K562 (cell line): ENCODE measurements at regions not wholly inside any gene's neighbourhood (a gene's known extent, or its start where the extent isn't known, plus 50 kb on each side); places are given as distances from the start of the nearest gene placed in this dataset.

Experiments
- MECOM ChIP-seq: fragments of 250-450 bp; sonication (Bioruptor Pico); IDR thresholded peaks from 2 replicates; pipeline ENCODE4 v1.8.0; 2022; ENCODE audit warnings: inconsistent platforms
- MYBL2 ChIP-seq, 2 experiments: fragments of 450-650 bp in 1 of 2; sonication (generic) in 1 of 2; formaldehyde crosslinking in 1 of 2; IDR thresholded peaks; 2 replicates each; pipeline versions ENCODE4 v1.6.1 to v1.8.1; 2017 to 2022; ENCODE audit warnings: borderline replicate concordance in 1 of 2, inconsistent platforms in 1 of 2, low read depth in 1 of 2, mild to moderate bottlenecking in 1 of 2, missing genetic modification reagents in 1 of 2, moderate library complexity in 1 of 2
- RBBP5 ChIP-seq: fragments of 200-600 bp; sonication (generic); IDR thresholded peaks from 2 replicates; pipeline ENCODE4 v1.6.1; 2012; ENCODE audit warnings: borderline replicate concordance, mild to moderate bottlenecking, low read length, control low read depth, inconsistent platforms; ENCODE audit not compliant: insufficient read depth, poor library complexity, severe bottlenecking
- RBM39 ChIP-seq: fragments of 200-400 bp; formaldehyde crosslinking; optimal IDR thresholded peaks from 2 replicates; pipeline ENCODE3; 2018; ENCODE audit warnings: low read depth, low read length
- ZNF75A ChIP-seq: fragments of 450-650 bp; formaldehyde crosslinking; IDR thresholded peaks from 2 replicates; pipeline ENCODE4 v1.4.0; 2020; ENCODE audit warnings: mild to moderate bottlenecking
- TF ChIP-seq, protein P1 (sequence below), 2 experiments: fragments of 450-650 bp; IDR thresholded peaks; 2 replicates each; pipeline ENCODE4 v1.6.1; 2016; ENCODE audit warnings: mild to moderate bottlenecking in 2 of 2, borderline replicate concordance in 1 of 2, low read depth in 1 of 2, moderate library complexity in 1 of 2
- TF ChIP-seq, protein P2 (sequence below): fragments of 250-450 bp; sonication (Bioruptor Pico); IDR thresholded peaks from 2 replicates; pipeline ENCODE4 v1.8.0; 2022; ENCODE audit warnings: moderate library complexity, mild to moderate bottlenecking, inconsistent platforms
- TF ChIP-seq, protein P3 (sequence below): fragments of 450-650 bp; IDR thresholded peaks from 2 replicates; pipeline ENCODE4 v1.6.1; 2016; ENCODE audit warnings: low read depth

DNA sequence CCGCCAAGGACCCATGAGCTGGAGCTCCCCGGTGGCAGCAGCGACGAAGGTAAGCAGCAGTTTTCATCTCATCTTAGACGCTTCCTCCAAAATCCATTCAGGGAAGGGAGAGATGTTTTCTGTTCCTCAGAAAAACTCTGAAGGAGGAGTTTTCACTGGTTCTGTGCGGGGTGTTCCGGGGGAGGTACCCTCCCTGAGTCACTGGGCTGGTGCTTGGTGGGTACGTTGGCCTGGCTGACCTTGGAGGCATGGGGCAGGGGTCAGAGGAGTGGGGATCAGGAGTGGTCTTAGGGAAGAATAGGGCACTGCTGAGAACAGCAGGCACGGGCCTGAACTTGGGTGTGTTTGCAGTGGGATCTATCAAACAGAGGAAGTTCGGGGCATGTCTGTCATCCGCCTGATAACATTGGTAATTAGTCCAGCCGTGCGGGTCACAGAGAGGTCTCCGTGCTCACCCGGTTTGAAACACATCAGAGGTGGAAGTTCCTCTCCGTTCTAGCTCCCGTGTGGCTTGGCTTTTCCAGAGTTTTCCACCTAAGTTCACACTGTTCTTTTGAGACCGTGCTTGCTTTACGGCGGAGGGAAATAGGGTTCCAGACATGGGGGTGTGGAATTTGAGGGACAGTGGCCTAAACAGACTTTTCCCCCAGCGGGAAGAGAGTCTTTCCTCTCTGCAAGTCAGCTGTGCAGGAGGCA, 59.6 kb upstream of the CIBAR2 start (continued):
- TF ChIP-seq, protein P1, sequence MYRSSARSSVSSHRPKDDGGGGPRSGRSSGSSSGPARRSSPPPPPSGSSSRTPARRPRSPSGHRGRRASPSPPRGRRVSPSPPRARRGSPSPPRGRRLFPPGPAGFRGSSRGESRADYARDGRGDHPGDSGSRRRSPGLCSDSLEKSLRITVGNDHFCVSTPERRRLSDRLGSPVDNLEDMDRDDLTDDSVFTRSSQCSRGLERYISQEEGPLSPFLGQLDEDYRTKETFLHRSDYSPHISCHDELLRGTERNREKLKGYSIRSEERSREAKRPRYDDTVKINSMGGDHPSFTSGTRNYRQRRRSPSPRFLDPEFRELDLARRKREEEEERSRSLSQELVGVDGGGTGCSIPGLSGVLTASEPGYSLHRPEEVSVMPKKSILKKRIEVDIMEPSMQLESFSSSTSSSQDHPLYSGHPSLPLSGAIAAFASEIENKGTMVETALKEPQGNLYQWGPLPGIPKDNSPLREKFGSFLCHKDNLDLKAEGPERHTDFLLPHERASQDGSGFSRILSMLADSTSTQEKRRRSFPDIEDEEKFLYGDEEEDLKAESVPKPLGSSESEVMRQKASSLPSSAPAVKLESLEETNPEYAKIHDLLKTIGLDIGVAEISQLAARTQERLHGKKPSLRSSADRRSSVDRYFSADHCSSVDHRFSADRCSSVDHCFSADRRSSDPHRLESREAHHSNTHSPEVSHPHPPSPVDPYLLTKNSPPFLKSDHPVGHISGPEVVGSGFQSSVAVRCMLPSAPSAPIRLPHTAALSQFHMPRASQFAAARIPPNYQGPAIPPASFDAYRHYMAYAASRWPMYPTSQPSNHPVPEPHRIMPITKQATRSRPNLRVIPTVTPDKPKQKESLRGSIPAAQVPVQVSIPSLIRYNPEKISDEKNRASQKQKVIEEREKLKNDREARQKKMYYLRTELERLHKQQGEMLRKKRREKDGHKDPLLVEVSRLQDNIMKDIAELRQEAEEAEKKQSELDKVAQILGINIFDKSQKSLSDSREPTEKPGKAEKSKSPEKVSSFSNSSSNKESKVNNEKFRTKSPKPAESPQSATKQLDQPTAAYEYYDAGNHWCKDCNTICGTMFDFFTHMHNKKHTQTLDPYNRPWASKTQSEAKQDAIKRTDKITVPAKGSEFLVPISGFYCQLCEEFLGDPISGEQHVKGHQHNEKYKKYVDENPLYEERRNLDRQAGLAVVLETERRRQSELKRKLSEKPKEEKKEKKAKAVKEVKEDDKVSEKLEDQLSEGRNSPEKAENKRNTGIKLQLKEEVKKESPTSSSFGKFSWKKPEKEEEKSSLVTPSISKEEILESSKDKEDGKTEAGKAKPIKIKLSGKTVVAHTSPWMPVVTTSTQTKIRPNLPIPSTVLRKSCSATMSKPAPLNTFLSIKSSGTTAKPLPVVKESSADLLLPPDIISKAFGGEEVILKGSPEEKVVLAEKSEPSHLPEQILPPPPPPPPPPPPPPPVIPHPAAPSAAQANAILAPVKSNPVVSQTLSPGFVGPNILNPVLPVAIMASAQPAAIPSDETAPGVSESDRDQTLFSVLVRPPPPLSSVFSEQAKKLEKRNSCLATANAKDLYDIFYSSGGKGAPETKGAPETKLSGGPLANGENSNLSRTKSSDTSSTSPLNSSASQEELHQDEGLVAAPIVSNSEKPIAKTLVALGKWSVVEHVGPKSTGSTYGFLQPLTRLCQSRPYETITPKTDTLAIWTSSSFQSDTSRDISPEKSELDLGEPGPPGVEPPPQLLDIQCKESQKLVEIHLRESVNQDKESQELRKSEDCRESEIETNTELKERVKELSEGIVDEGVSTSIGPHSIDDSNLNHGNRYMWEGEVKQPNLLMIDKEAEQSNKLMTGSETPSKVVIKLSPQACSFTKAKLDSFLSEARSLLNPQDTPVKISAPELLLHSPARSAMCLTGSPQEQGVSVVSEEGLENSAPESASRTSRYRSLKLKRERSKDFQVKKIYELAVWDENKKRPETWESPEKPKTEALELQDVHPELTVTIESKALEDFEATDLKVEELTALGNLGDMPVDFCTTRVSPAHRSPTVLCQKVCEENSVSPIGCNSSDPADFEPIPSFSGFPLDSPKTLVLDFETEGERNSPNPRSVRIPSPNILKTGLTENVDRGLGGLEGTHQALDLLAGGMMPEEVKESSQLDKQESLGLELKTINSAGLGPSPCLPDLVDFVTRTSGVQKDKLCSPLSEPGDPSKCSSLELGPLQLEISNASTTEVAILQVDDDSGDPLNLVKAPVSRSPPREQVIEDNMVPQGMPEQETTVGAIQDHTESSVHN (IDR thresholded peaks at IDR 0.05; ENCODE audit: borderline replicate concordance in 1 of 2, low read depth in 1 of 2): 0 out of 4 replicates have a peak, but pooled peaks of 1 of the 2 experiments have one; percentile 30
- TF ChIP-seq RBBP5: peak; percentile 29
- TF ChIP-seq, protein P2, sequence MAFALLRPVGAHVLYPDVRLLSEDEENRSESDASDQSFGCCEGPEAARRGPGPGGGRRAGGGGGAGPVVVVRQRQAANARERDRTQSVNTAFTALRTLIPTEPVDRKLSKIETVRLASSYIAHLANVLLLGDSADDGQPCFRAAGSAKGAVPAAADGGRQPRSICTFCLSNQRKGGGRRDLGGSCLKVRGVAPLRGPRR: 0 out of 2 replicates have a peak, but pooled peaks have one; percentile 55
- no peak for TF ChIP-seq MYBL2 (IDR thresholded peaks at IDR 0.05; ENCODE audit: low read depth)
- TF ChIP-seq MYBL2 (CRISPR knock-in tag; IDR thresholded peaks at IDR 0.05; ENCODE audit: borderline replicate concordance): no peak
- no peak for TF ChIP-seq RBM39
- TF ChIP-seq ZNF75A (CRISPR knock-in tag): no peak
- TF ChIP-seq, protein P3, sequence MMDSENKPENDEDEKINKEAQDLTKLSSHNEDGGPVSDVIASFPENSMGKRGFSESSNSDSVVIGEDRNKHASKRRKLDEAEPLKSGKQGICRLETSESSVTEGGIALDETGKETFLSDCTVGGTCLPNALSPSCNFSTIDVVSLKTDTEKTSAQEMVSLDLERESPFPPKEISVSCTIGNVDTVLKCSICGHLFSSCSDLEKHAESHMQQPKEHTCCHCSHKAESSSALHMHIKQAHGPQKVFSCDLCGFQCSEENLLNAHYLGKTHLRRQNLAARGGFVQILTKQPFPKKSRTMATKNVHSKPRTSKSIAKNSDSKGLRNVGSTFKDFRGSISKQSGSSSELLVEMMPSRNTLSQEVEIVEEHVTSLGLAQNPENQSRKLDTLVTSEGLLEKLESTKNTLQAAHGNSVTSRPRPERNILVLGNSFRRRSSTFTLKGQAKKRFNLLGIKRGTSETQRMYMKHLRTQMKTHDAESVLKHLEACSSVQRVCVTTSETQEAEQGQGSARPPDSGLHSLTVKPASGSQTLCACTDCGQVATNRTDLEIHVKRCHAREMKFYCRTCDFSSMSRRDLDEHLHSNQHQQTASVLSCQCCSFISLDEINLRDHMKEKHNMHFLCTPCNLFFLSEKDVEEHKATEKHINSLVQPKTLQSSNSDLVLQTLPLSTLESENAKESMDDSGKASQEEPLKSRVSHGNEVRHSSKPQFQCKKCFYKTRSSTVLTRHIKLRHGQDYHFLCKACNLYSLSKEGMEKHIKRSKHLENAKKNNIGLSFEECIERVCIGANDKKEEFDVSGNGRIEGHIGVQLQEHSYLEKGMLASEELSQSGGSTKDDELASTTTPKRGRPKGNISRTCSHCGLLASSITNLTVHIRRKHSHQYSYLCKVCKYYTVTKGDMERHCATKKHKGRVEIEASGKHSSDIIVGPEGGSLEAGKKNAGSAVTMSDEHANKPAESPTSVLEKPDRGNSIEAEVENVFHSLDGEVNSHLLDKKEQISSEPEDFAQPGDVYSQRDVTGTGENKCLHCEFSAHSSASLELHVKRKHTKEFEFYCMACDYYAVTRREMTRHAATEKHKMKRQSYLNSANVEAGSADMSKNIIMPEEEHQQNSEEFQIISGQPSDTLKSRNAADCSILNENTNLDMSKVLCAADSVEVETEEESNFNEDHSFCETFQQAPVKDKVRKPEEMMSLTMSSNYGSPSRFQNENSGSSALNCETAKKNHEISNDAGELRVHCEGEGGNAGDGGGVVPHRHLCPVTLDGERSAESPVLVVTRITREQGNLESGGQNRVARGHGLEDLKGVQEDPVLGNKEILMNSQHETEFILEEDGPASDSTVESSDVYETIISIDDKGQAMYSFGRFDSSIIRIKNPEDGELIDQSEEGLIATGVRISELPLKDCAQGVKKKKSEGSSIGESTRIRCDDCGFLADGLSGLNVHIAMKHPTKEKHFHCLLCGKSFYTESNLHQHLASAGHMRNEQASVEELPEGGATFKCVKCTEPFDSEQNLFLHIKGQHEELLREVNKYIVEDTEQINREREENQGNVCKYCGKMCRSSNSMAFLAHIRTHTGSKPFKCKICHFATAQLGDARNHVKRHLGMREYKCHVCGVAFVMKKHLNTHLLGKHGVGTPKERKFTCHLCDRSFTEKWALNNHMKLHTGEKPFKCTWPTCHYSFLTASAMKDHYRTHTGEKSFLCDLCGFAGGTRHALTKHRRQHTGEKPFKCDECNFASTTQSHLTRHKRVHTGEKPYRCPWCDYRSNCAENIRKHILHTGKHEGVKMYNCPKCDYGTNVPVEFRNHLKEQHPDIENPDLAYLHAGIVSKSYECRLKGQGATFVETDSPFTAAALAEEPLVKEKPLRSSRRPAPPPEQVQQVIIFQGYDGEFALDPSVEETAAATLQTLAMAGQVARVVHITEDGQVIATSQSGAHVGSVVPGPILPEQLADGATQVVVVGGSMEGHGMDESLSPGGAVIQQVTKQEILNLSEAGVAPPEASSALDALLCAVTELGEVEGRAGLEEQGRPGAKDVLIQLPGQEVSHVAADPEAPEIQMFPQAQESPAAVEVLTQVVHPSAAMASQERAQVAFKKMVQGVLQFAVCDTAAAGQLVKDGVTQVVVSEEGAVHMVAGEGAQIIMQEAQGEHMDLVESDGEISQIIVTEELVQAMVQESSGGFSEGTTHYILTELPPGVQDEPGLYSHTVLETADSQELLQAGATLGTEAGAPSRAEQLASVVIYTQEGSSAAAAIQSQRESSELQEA: no peak
- 0 out of 2 replicates have a peak, but pooled peaks have one; percentile 50 for TF ChIP-seq MECOM
